ENCODE measurements at regions not wholly inside any gene's neighbourhood (a gene's known extent, or its start where the extent isn't known, plus 50 kb on each side); places are given as distances from the start of the nearest gene placed in this dataset.
"Not testable (repeated sequence)": the region's sequence is repeated elsewhere in the genome, so short reads cannot be mapped to it uniquely, and the experiment has no call there.

DNA sequence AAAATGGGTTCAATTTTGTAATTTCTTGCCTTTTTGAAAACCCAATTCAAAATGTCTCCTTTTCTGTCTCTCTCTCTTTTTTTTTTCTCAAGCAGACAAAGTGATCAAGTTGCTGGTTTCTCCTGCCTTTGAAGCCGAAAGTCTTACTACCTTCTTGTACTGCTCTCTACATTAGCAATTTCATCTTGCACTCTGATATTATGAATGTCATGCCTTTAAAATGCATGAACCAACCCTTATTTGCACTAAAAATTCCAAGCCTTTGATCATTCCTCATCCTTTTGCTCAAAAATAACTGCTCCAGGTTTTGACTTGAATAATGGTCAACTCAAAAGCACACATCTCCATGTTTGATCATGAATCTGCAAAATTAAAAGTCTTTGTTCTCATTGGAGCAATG is 125.2 kb downstream of the CETN3 start:
- no peak for DNase-seq

DNA sequence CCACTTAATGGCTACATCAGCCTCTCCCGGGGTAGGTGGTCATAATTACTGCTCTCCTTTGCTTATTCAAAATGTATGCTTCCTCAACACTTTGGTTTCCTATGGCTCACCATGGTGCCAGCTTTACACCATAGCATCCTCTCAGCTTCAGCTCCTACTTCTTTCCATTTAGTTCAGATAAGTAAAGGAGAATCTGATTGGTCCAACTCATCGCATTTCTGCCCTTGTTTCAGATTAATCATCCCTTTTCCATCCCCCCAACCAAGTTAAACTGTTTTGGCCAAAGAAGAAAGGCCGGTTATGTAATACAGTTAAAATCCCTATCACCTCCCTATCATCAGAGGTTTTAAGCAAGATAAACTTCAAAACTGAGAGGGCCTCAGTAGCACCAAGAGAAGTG is 130.5 kb downstream of the CETN3 start:
- no peak for DNase-seq

DNA sequence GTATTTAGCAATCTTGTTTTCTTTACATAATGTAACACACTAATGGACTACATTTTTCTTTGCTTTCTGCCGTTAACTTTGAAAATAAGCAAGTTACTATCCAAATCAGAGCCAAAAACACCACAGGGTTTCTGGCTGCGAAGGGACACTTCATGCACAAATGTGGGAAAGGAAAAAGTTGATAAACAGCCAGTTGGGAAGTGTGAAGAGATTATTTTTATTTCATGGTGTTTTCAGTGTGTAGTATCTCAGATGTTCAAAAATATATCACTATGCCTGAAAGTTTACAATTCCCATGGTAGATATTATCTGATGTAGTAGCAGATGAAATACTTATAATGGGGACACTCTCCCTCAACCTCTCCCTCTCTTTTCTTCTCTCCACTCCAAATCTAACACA is 135.3 kb downstream of the CETN3 start:
- DNase-seq: no peak

GRCh38 chr5:90267646-90268045 is 141.9 kb downstream of the CETN3 start:
- no peak for DNase-seq

GRCh38 chr5:90265545-90265857 is 144.1 kb downstream of the CETN3 start:
- DNase-seq: no peak

GRCh38 chr5:90264689-90265544 is 144.6 kb downstream of the CETN3 start:
- peak; percentile 37 for DNase-seq

- no peak for DNase-seq
Observed at GRCh38 chr5:90263102-90263820, 146.3 kb downstream of the CETN3 start.

DNA sequence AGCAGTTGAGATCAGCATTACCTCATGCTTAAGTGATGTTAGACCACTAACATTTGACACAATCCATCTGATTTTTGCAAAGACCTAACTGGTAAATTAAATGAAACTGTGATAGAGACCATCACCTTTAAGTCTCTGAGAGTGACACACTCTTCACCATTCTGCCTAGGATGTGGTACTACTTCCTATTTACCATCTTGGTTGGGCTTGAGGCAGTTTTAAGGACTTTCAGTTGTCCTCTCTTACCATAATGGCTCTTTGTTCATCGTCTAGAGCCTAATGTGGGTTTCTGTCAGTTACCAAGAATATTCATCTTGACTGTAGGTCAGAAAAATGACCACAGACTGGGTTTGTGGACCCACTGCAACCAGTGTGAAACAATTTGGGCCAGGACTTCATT is 158.1 kb downstream of the CETN3 start:
- DNase-seq: no peak

DNA sequence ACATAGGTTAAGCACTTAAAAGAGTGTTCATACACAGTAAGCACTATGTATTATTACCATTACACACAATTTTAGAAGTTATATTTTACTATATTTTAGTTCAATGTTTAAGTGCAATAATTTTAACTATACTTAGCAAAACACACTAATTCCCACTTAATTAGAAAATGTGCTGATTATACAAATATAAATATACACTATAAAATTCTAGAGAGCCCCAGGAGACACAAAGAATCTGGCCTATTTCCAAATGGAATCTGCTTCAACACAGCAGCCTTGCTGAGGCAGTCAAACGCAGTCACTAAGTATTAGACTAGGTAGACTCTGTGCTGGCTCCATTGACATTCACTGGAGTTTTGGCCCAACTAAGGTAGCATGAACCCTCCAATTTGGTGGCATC is 160.9 kb downstream of the CETN3 start:
- DNase-seq: no peak

DNA sequence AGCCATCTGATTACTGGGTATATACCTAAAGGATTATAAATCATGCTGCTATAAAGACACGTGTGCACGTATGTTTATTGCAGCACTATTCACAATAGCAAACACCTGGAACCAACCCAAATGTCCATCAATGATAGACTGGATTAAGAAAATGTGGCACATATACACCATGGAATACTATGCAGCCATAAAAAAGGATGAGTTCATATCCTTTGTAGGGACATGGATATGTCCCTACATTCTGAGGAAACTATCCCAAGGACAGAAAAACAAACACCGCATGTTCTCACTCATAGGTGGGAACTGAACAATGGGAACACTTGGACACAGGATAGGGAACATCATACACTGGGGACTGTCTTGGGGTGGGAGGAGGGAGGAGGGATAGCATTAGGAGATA is 165.7 kb downstream of the CETN3 start:
- not testable (repeated sequence) for DNase-seq

GRCh38 chr5:90233476-90233875 is 176.1 kb downstream of the CETN3 start:
- no peak for DNase-seq

GRCh38 chr5:90231688-90232087 is 177.9 kb downstream of the CETN3 start:
- DNase-seq: no peak

GRCh38 chr5:90227683-90228082 is 181.9 kb downstream of the CETN3 start:
- DNase-seq: no peak

- no peak for DNase-seq
Observed at GRCh38 chr5:90226433-90227099, 183.0 kb downstream of the CETN3 start.

- DNase-seq: no peak
Observed at GRCh38 chr5:90224342-90224741, 185.2 kb downstream of the CETN3 start.

GRCh38 chr5:90223756-90224155 is 185.8 kb downstream of the CETN3 start:
- no peak for DNase-seq

DNA sequence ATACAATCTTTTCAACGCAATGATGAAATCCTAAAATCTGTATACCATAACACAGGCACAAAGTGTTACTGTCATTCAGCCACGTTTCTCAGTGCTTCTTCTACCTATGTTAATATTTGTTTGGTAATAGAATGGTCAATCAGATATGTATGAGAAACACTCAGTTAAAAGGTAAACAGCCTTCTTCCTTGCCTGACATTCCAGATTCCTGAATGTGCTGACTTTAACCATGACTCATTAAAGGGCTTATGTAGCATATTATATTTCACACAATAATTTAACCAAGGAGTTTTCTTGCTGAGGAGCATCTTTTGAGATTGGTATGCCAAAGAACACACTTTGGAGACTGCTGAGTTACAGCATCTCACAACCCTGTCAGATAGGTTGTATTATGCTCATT is 187.6 kb downstream of the CETN3 start:
- no peak for DNase-seq

GRCh38 chr5:90220554-90220953 is 189.0 kb downstream of the CETN3 start:
- no peak for DNase-seq

DNA sequence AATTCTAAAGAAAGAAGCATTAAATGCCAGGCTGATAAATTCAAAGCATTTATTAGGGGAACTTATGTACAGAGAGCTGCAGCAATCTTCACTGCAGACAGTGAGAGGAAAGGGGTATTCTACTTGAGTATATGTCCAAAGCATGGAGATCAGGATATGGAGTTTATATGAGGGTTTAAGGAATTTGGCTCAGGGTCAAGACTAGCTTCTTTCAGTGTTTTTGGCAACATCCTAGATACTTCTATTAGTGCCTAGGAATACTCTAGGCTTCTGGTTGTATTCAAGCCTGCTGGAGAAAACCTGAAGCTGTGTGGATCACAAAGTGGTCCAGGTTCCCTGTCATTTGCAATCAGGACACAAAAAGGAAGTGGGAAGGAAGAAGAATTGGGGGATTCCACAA is 194.6 kb downstream of the CETN3 start:
- no peak for DNase-seq

DNA sequence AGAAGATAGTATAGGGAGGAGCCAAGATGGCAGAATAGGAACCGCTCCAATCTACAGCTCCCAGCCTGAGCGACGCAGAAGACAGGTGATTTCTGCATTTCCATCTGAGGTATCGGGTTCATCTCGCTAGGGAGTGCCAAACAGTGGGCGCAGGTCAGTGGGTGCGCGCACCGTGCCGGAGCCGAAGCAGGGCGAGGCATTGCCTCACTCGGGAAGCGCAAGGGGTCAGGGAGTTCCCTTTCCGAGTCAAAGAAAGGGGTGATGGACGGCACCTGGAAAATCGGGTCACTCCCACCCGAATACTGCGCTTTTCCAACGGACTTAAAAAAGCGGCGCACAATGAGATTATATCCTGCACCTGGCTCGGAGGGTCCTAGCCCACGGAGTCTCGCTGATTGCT is 201.2 kb downstream of the CETN3 start:
- not testable (repeated sequence) for DNase-seq

DNA sequence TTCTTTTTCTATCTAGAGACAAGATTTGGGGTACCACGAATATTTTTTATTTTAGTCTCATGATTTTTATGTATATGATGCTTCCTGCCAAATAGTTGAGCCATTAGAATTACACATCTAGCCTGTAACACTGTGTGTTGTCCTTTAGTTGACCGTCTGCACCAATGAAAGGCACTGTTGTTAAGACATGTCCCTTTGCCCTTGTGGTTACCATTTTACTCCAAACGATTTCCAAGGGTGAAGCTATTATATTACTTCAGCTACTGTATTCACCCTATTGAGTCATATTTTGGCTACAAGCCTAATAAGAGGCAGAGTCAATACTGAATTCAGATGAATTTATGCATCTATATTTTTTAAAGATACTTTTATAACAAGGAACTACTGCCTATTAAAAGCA is 207.6 kb downstream of the CETN3 start:
- peak; percentile 24 for DNase-seq

DNA sequence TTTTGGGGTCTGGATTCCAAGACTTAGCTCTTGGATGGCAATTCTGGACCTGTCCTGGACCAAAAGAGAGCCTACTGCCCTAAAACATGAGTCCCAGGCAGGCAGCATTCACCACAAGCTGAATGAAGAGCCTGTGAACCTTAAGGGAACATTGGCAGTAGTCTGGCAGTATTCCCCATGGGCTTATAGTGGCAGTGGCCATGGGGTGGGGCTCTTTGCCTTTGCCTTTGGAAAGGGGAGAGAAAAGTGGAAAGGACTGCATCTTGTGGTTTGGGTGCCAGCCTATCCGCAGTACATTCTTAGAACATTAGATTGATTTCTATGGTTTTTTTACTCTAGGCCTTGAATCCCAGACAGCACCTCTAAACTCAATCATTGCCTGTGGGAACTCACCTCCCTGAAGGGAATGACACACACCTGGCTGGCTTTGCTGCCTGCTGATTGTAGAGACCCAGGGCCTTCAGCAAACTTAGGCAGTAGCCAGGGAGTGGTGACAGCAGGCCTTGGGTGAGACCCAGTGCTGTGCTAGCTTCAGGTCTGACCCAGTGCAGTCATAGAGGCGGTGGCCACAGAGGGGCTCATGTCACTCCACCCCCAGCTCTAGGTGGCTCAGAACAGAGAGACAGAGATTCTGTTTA is 216.3 kb downstream of the CETN3 start:
- no peak for DNase-seq

DNA sequence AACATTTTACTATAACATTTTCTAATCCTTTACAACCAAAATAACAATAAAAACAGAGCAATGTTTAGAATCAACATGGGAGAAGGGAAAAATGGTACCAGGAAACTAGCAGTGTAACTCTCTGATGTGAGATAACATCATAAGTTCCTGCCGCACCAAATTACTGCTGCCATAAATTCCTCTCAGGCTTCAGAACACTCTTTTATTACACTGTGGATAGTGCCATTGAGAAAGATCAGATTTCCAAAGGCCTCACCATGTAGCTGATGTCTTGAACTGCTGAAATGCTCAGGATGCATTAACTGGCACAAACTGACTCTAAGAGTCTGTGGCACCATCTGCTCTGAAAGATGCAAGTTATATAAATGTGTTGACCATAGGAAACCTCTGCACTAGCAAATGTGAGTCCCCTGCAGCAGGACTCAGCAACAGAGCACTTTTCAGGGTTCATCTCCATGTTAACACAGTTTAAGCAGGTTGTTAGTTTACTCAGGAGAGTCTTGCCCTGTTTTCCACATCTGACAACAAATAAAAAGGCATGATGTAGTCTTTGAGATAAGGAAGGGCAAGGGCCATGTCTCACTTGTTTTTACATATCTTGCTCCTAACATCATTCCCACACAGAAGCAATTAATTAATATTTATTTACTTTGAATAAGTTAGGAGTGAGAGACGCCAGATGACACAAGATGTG is 218.1 kb downstream of the CETN3 start:
- no peak for DNase-seq
